ENCODE measurements at regions not wholly inside any gene's neighbourhood (a gene's known extent, or its start where the extent isn't known, plus 50 kb on each side); places are given as distances from the start of the nearest gene placed in this dataset.
"Not testable (repeated sequence)": the region's sequence is repeated elsewhere in the genome, so short reads cannot be mapped to it uniquely, and the experiment has no call there.

DNA sequence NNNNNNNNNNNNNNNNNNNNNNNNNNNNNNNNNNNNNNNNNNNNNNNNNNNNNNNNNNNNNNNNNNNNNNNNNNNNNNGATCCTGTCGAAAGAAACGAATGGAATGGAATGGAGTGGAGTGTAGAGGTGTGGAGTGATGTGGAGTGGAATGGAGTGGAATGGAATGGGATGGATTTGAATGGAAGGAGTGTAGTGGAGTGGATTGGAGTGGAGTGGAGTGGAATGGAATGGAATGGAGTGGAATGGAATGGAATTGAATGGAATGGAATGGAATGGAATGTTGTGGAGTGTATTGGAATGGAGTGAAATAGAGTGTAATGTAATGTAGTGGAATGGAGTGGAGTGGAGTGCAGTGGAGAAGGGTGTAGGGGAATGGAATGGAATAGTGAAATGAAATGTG lies 1275.4 kb upstream of the TPTE start:
- DNase-seq: not testable (repeated sequence)

DNA sequence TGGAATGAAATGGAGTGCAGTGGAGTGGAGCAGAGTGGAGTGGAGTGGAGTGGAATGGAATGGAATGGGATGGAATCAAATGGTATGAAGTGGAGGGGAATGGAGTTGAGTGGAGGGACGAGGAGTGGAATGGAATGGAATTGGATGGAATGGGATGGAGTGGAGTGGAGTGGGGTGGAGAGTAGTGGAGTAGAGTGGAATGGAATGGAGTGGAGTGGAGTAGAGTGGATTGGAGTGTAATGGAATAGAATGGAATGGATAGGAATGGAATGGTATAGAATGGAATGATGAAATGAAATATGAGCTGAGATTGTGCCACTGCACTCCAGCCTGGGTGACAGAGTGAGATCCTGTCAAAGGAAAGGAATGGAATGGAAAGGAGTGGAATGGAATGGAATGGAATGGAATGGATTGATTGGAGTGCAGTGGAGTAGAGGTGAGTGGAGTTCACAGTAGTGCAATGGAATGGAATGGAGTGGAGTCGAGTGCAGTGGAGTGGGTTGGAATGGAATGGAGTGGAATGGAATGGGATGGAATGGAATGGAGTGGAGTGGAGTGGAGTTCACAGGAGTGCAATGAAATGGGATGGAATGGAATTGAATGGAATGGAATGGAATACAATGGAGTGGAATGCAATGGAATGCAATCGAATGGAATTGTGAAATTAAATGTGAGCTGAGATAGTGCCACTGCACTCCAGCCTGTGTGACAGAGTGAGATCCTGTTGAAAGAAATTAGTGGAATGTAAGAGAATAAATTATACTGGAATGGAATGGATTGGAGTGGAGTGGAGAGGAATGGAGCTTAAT lies 1274.7 kb upstream of the TPTE start:
- DNase-seq: peak; percentile 0

DNA sequence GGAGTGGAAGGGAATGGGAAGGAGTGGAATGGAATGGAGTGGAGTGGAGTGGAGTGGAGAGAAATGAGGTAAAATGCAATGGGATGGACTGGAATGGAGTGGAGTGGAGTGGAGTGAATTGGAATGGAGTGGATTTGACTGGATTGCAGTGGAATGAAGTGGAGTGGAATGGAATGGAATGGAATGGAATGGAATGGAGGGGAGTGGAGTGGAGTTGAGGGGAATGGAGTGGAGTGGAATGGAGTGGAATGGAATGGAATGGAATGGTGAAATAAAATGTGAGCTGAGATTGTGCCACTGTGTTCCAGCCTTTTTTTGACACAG lies 1274.1 kb upstream of the TPTE start:
- DNase-seq: not testable (repeated sequence)

DNA sequence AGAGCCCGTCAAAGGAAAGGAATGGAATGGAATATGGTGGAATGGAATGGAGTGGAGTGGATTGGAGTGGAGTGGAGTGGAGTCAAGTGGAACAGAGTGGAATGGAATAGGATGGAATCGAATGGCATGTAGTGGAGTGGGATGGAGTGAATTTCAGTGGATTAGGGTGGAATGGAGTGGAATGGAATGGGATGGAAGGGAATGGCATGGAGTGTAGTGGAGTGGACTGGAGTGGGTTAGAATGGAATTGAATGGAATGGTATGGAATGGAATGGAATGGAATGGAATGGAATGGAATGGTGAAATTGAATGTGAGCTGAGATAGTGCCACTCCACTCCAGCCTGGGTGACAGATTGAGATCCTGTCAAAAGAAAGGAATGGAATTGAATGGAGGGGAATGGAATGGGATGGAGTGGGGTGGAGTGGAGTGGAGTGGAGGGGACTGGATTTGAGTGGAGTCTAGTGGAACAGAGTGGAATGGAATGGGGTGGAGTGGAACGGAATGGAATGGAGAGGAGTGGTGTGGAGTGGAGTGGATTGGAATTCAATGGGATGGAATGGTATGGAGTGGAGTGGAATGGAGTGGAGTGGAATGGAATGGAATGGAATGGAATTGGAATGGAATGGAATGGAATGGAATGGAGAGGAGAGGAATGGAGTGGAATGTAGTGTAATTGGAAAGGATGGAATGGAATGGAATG lies 1273.6 kb upstream of the TPTE start:
- DNase-seq: not testable (repeated sequence)

Data from CD4-positive, alpha-beta T cell treated with Interleukin-17A for 4 hours (primary cell).